Prostate gland (tissue), 2 donors: ENCODE measurements at regions not wholly inside any gene's neighbourhood (a gene's known extent, or its start where the extent isn't known, plus 50 kb on each side); places are given as distances from the start of the nearest gene placed in this dataset.

Experiments
- CTCF ChIP-seq, 4 experiments: fragments of 200-600 bp in 2 of 4; fragments of 450-650 bp in 2 of 4; sonication (generic) in 2 of 4; IDR thresholded peaks; 1 replicate in 3 of 4; 2 replicates in 1 of 4; pipeline ENCODE4 v1.5.1; 2016 to 2019; ENCODE audit warnings: antibody characterized with exemption in 4 of 4, mild to moderate bottlenecking in 2 of 4, moderate library complexity in 2 of 4
- POLR2A ChIP-seq: fragments of 450-650 bp; IDR thresholded peaks from one replicate; pipeline ENCODE4 v1.6.1; 2016; ENCODE audit warnings: antibody characterized with exemption, mild to moderate bottlenecking
- POLR2AphosphoS5 ChIP-seq: sonication (generic); formaldehyde crosslinking; IDR thresholded peaks from one replicate; pipeline ENCODE4 v1.6.1; 2017; ENCODE audit warnings: antibody characterized with exemption

- TF ChIP-seq CTCF (IDR thresholded peaks at IDR 0.05) (no peak), POLR2AphosphoS5 (no peak), POLR2A (no peak)
These were observed 75.5 kb downstream of the NCOR2 start for GRCh38 chr12:124491856-124492420.
